HL-60 (cell line): ENCODE measurements at regions not wholly inside any gene's neighbourhood (a gene's known extent, or its start where the extent isn't known, plus 50 kb on each side); places are given as distances from the start of the nearest gene placed in this dataset.

ENCODE experiments used
- DNase-seq, 2 experiments: peaks; one replicate each; pipeline ENCODE4 v3.0.0-alpha.2; 2010 to 2020; ENCODE audit warnings: low read depth in 1 of 2, low spot score in 1 of 2
- H3K27ac ChIP-seq: fragments of 250-450 bp; sonication (Bioruptor Pico); replicated peaks from 2 replicates; pipeline ENCODE4 v1.5.1; 2020; ENCODE audit warnings: mild to moderate bottlenecking, moderate library complexity
- H3K27me3 ChIP-seq: fragments of 250-450 bp; sonication (Bioruptor Pico); 2 replicates; pipeline ENCODE4 v1.5.1; 2021; ENCODE audit warnings: mild to moderate bottlenecking, moderate library complexity; ENCODE audit not compliant: insufficient read depth, poor library complexity, severe bottlenecking
- H3K4me3 ChIP-seq: replicated peaks from 2 replicates; pipeline ENCODE4 v1.5.1; 2011; ENCODE audit warnings: mild to moderate bottlenecking, control low read depth, low read length; ENCODE audit not compliant: insufficient read depth
- CTCF ChIP-seq: IDR thresholded peaks from one replicate; pipeline ENCODE4 v1.5.1; 2011; ENCODE audit warnings: low read length, control low read depth, inconsistent platforms; ENCODE audit not compliant: insufficient read depth
- GABPA ChIP-seq: IDR thresholded peaks from 2 replicates; pipeline ENCODE4 v1.6.1; 2012; ENCODE audit warnings: low read depth
- POLR2AphosphoS5 ChIP-seq: IDR thresholded peaks from 2 replicates; pipeline ENCODE4 v1.6.1; 2012; ENCODE audit warnings: low read depth
- REST ChIP-seq: IDR thresholded peaks from 2 replicates; pipeline ENCODE4 v1.6.1; 2012; ENCODE audit warnings: low read depth; ENCODE audit not compliant: insufficient replicate concordance
- SPI1 ChIP-seq: IDR thresholded peaks from 2 replicates; pipeline ENCODE4 v1.6.1; 2012; ENCODE audit warnings: low read depth, mild to moderate bottlenecking, borderline replicate concordance

GRCh38 chr3:31413515-31413914, 119.2 kb upstream of the STT3B start:
- H3K27ac ChIP-seq = no peak overlapping the region
- TF ChIP-seq SPI1 (no peak), CTCF (no peak), GABPA (no peak), REST (no peak), POLR2AphosphoS5 (no peak)
- no peak for DNase-seq
- no peak overlapping the region for H3K4me3 ChIP-seq
- H3K27me3 ChIP-seq = no peaks in the 10 kb centered on the region

- TF ChIP-seq CTCF (no peak), REST (no peak), SPI1 (no peak), GABPA (no peak), POLR2AphosphoS5 (no peak)
- H3K4me3 ChIP-seq = no peak overlapping the region
- no peaks in the 10 kb centered on the region for H3K27me3 ChIP-seq
- DNase-seq = no peak
- no peak overlapping the region for H3K27ac ChIP-seq
Observed at GRCh38 chr3:31416980-31417379, 115.7 kb upstream of the STT3B start.

- no peak for TF ChIP-seq REST
- no peak for TF ChIP-seq SPI1
- TF ChIP-seq GABPA = no peak
- TF ChIP-seq POLR2AphosphoS5 = no peak
- TF ChIP-seq CTCF = no peak
- H3K4me3 ChIP-seq = no peak overlapping the region
- DNase-seq = no peak
- H3K27ac ChIP-seq = no peak overlapping the region
- no peaks in the 10 kb centered on the region for H3K27me3 ChIP-seq
Observed at GRCh38 chr3:31417486-31417885, 115.2 kb upstream of the STT3B start.
